ENCODE measurements at regions not wholly inside any gene's neighbourhood (a gene's known extent, or its start where the extent isn't known, plus 50 kb on each side); places are given as distances from the start of the nearest gene placed in this dataset.

GRCh38 chr2:16018277-16019059 is 78.1 kb downstream of the MYCN start:
- intact Hi-C loops (cut with DNase I), result no loop called here
- Histone ChIP-seq H3K4me3 (no peak overlapping the region), H3K9me3 (no peaks in the 10 kb centered on the region), H3K27ac (no peak overlapping the region), H3K36me3 (no peaks in the 10 kb centered on the region), H3K27me3 (replicated peaks; ENCODE audit: insufficient read depth) (no peaks in the 10 kb centered on the region), H3K4me1 (replicated peaks) (no peaks in the 10 kb centered on the region)
- WGBS, result 94% methylated on average over 13 of the region's 13 CpGs
- DNase-seq (ENCODE audit: low spot score), result no peak
- TF ChIP-seq POLR2AphosphoS5 (IDR thresholded peaks at IDR 0.05), result no peak
- TF ChIP-seq POLR2A (IDR thresholded peaks at IDR 0.05), result no peak
- no peak for TF ChIP-seq CTCF (IDR thresholded peaks at IDR 0.05)

GRCh38 chr2:16016282-16016681 is 75.9 kb downstream of the MYCN start:
- no peak overlapping the region for H3K27ac ChIP-seq
- H3K4me3 ChIP-seq, result no peak overlapping the region
- 100% methylated on average over 1 of the region's 1 CpG for WGBS
- peaks cover 4% of the 10 kb centered on the region for H3K4me1 ChIP-seq (replicated peaks)
- H3K9me3 ChIP-seq, result no peaks in the 10 kb centered on the region
- no peak for DNase-seq (ENCODE audit: low spot score)
- TF ChIP-seq POLR2A (IDR thresholded peaks at IDR 0.05) (no peak), POLR2AphosphoS5 (IDR thresholded peaks at IDR 0.05) (no peak), CTCF (IDR thresholded peaks at IDR 0.05) (no peak)
- H3K36me3 ChIP-seq, result no peaks in the 10 kb centered on the region
- no peaks in the 10 kb centered on the region for H3K27me3 ChIP-seq (replicated peaks; ENCODE audit: insufficient read depth)
- intact Hi-C loops (cut with DNase I), result no loop called here

GRCh38 chr2:16015903-16016265 is 75.5 kb downstream of the MYCN start:
- Histone ChIP-seq H3K4me1 (replicated peaks) (peaks cover 4% of the 10 kb centered on the region), H3K27me3 (replicated peaks; ENCODE audit: insufficient read depth) (no peaks in the 10 kb centered on the region), H3K9me3 (no peaks in the 10 kb centered on the region), H3K36me3 (no peaks in the 10 kb centered on the region), H3K4me3 (no peak overlapping the region), H3K27ac (no peak overlapping the region)
- DNase-seq (ENCODE audit: low spot score), result no peak
- WGBS, result 18% methylated on average over 2 of the region's 2 CpGs
- intact Hi-C loops (cut with DNase I), result no loop called here
- TF ChIP-seq CTCF (IDR thresholded peaks at IDR 0.05), result no peak
- no peak for TF ChIP-seq POLR2A (IDR thresholded peaks at IDR 0.05)
- TF ChIP-seq POLR2AphosphoS5 (IDR thresholded peaks at IDR 0.05), result no peak

- no peak overlapping the region for H3K27ac ChIP-seq
- intact Hi-C loops (cut with DNase I), result no loop called here
- WGBS, result 80% methylated on average over 15 of the region's 15 CpGs
- no peak for DNase-seq (ENCODE audit: low spot score)
- H3K27me3 ChIP-seq (replicated peaks; ENCODE audit: insufficient read depth), result no peaks in the 10 kb centered on the region
- H3K36me3 ChIP-seq, result no peaks in the 10 kb centered on the region
- no peaks in the 10 kb centered on the region for H3K9me3 ChIP-seq
- TF ChIP-seq CTCF (IDR thresholded peaks at IDR 0.05), result no peak
- no peak for TF ChIP-seq POLR2AphosphoS5 (IDR thresholded peaks at IDR 0.05)
- no peak for TF ChIP-seq POLR2A (IDR thresholded peaks at IDR 0.05)
- peaks cover 4% of the 10 kb centered on the region for H3K4me1 ChIP-seq (replicated peaks)
- no peak overlapping the region for H3K4me3 ChIP-seq
These were observed 75.0 kb downstream of the MYCN start for GRCh38 chr2:16015210-16015902.

- Histone ChIP-seq H3K4me3 (no peak overlapping the region), H3K36me3 (no peaks in the 10 kb centered on the region), H3K4me1 (replicated peaks) (peaks cover 4% of the 10 kb centered on the region), H3K27ac (no peak overlapping the region), H3K27me3 (replicated peaks; ENCODE audit: insufficient read depth) (no peaks in the 10 kb centered on the region), H3K9me3 (no peaks in the 10 kb centered on the region)
- TF ChIP-seq POLR2A (IDR thresholded peaks at IDR 0.05) (no peak), CTCF (IDR thresholded peaks at IDR 0.05) (no peak), POLR2AphosphoS5 (IDR thresholded peaks at IDR 0.05) (no peak)
- no peak for DNase-seq (ENCODE audit: low spot score)
- WGBS, result 94% methylated on average over 3 of the region's 3 CpGs
- intact Hi-C loops (cut with DNase I), result no loop called here
These were observed 74.5 kb downstream of the MYCN start for GRCh38 chr2:16014802-16015201.
